HG02571 (cell line): ENCODE measurements at regions not wholly inside any gene's neighbourhood (a gene's known extent, or its start where the extent isn't known, plus 50 kb on each side); places are given as distances from the start of the nearest gene placed in this dataset.
"Not testable (repeated sequence)": the region's sequence is repeated elsewhere in the genome, so short reads cannot be mapped to it uniquely, and the experiment has no call there.

Experiments used
- ATAC-seq: cut with Tn5 transposase; IDR thresholded peaks from one replicate; pipeline ENCODE4 v1.9.1; 2021; ENCODE audit warnings: mild to moderate bottlenecking, moderate library complexity; ENCODE audit not compliant: unreplicated experiment

GRCh38 chr5:20890936-20891335, 902.9 kb upstream of the CDH18 start:
- ATAC-seq: not testable (repeated sequence)

GRCh38 chr5:20875726-20876125, 887.7 kb upstream of the CDH18 start:
- not testable (repeated sequence) for ATAC-seq

GRCh38 chr5:20865892-20866291, 877.9 kb upstream of the CDH18 start:
- ATAC-seq: not testable (repeated sequence)

GRCh38 chr5:20833081-20833627, 845.2 kb upstream of the CDH18 start:
- no peak for ATAC-seq

- no peak for ATAC-seq
These were observed 844.4 kb upstream of the CDH18 start for GRCh38 chr5:20832204-20833080.

GRCh38 chr5:20825951-20826350, 838.0 kb upstream of the CDH18 start:
- not testable (repeated sequence) for ATAC-seq

DNA sequence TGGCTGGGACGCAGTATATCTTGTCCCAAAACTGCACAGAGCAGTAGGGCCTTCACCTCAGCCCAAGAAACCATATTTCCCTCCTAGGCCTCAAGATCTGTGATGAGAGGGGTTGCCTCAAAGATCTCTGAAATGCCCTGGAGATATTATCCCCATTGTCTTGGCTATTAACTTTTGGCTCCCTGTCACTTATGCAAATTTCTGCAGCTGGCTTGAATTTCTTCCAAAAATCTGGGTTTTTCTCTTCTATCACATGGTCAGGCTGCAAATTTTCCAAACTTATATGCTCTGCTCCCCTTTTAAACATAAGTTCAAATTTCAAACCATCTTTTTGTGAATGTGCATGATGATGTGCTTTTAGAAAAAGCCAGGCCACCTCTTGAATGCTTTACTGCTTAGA, 809.2 kb upstream of the CDH18 start:
- not testable (repeated sequence) for ATAC-seq

- not testable (repeated sequence) for ATAC-seq
These were observed 796.8 kb upstream of the CDH18 start for GRCh38 chr5:20784755-20785154.

DNA sequence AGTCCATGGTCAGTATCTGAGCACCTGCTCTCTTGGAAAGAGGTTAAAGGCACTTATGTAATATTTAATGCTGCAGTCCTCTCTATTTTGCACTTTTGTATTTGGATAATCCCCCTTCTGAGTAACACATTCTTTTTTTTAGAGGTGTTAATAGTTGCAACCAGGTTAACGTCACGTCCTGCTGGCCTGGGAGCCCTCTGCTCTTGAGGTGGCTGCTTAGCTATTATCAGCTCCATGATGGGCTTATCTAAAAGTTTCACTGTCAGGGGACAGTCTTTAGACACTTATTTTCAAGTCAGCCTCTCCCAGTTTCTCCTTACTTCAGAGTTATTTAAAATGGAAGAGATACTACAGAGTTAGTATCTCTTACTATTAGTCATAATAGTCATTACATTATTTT, 795.5 kb upstream of the CDH18 start:
- not testable (repeated sequence) for ATAC-seq

- not testable (repeated sequence) for ATAC-seq
These were observed 783.3 kb upstream of the CDH18 start for GRCh38 chr5:20771338-20771737.

GRCh38 chr5:20765074-20765473, 777.1 kb upstream of the CDH18 start:
- ATAC-seq: not testable (repeated sequence)

GRCh38 chr5:20759459-20759858, 771.5 kb upstream of the CDH18 start:
- not testable (repeated sequence) for ATAC-seq

GRCh38 chr5:20752179-20752578, 764.2 kb upstream of the CDH18 start:
- not testable (repeated sequence) for ATAC-seq

- not testable (repeated sequence) for ATAC-seq
These were observed 747.7 kb upstream of the CDH18 start for GRCh38 chr5:20735715-20736114.

- ATAC-seq: not testable (repeated sequence)
These were observed 744.2 kb upstream of the CDH18 start for GRCh38 chr5:20732223-20732622.

GRCh38 chr5:20721286-20721685, 733.3 kb upstream of the CDH18 start:
- ATAC-seq: not testable (repeated sequence)

DNA sequence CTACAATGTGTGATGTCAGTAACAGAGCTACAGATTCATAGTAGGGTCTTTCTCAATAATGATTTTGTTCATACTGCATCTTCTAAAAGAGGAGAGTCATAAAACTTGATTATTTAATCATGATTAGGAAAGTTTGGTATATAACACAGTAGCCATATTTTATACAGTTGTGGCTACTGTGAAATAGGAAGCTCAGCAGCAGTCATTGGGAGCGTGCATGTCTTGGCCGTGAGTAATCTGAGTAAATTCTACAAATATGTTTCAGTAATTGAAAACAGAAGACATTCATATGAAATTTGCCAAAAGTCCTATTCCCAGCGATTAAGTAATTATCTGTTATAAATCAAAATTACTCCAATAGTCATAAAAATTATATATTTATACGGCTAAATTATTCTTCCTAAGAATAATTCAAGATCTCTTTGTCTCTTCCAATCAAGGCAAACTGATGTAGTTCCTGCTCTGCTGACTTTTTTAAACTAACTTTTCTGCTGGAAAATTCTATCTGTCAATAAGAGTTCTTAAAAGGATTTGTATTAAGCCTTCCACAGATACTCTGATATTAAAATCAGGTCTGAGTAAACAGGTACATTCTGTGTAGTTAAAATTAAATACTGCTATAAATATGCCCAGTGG, 723.6 kb upstream of the CDH18 start:
- not testable (repeated sequence) for ATAC-seq

DNA sequence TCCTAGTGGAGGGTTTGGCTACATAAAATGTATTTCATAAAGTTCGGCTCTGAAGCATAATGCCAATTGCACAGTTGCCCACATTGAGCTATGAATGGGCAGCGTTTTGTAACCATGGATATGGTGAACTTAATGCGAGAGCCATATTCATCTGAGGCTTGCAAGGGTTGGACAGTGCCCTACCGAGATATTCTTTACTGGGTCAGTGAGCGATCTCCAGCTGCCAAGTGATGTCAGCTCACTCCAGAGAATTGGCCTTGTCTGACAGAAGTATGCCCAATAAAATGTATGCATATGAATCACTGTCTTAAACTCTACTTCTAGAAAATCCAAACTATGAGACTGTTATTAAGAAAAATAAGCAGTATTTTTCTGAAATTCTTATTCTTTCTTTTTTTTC, 719.6 kb upstream of the CDH18 start:
- ATAC-seq: not testable (repeated sequence)

DNA sequence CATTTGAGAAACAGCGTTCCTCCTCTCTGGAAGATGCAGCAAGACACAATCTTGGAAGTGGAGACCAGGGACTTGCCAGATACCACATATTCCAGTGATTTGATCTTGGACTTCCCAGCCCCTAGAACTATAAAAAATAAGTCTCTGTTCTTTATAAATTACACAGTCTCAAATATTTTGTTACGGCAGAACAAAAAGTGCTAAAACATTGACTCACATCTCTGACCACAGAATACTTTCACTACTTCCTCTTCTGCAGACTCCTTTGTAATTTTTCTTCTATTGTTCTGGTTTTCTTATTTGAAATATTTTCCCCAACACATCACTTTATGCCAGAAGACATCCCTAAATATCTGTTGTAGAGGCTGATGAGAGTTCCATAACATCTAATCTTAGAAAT, 706.1 kb upstream of the CDH18 start:
- no peak for ATAC-seq

- ATAC-seq: no peak
These were observed 704.9 kb upstream of the CDH18 start for GRCh38 chr5:20692913-20693312.

DNA sequence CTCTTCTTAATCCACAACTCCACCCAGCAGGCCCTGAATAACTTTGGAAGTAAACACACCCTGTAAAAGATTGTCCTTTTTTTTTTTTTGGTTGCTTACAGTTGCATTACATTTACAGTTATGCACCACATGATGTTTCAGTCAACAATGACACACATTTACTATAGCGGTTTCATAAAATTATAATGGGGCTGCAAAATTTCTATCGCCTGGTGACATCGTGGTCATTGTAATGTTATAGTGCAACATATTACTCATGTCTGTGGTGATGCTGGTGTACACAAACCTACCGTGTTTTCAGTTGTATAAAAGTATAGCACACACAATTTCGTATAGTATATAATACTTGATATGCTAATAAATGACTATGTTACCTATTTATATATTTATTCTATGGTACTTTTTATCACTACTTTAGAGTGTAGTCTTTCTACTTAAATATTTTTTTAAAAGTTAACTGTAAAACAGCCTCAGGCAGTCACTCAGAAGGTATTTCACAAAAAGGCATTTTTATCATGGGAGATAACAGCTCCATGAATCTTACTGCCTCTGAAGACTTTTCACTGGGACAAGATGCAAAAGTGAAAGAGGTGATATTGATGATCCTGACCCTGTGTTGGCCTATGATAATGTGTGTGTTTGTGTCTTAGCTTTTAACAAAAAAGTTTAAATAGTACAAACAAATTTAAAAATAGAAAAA, 695.4 kb upstream of the CDH18 start:
- ATAC-seq: no peak
